ENCODE measurements at regions not wholly inside any gene's neighbourhood (a gene's known extent, or its start where the extent isn't known, plus 50 kb on each side); places are given as distances from the start of the nearest gene placed in this dataset.

- ChIA-PET CTCF (no interaction called here), POLR2A (no interaction called here)
- DNase-seq (ENCODE audit: low read depth, low spot score) (no peak), ATAC-seq (no peak)
- no peak overlapping the region for H3K27ac ChIP-seq (ENCODE audit: low read length)
- TF ChIP-seq, protein P1, sequence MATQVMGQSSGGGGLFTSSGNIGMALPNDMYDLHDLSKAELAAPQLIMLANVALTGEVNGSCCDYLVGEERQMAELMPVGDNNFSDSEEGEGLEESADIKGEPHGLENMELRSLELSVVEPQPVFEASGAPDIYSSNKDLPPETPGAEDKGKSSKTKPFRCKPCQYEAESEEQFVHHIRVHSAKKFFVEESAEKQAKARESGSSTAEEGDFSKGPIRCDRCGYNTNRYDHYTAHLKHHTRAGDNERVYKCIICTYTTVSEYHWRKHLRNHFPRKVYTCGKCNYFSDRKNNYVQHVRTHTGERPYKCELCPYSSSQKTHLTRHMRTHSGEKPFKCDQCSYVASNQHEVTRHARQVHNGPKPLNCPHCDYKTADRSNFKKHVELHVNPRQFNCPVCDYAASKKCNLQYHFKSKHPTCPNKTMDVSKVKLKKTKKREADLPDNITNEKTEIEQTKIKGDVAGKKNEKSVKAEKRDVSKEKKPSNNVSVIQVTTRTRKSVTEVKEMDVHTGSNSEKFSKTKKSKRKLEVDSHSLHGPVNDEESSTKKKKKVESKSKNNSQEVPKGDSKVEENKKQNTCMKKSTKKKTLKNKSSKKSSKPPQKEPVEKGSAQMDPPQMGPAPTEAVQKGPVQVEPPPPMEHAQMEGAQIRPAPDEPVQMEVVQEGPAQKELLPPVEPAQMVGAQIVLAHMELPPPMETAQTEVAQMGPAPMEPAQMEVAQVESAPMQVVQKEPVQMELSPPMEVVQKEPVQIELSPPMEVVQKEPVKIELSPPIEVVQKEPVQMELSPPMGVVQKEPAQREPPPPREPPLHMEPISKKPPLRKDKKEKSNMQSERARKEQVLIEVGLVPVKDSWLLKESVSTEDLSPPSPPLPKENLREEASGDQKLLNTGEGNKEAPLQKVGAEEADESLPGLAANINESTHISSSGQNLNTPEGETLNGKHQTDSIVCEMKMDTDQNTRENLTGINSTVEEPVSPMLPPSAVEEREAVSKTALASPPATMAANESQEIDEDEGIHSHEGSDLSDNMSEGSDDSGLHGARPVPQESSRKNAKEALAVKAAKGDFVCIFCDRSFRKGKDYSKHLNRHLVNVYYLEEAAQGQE (IDR thresholded peaks at IDR 0.05; ENCODE audit: insufficient read depth in 1 of 2, low read depth in 2 of 2, low read length in 1 of 2), result no peak
- TF ChIP-seq, protein P2, sequence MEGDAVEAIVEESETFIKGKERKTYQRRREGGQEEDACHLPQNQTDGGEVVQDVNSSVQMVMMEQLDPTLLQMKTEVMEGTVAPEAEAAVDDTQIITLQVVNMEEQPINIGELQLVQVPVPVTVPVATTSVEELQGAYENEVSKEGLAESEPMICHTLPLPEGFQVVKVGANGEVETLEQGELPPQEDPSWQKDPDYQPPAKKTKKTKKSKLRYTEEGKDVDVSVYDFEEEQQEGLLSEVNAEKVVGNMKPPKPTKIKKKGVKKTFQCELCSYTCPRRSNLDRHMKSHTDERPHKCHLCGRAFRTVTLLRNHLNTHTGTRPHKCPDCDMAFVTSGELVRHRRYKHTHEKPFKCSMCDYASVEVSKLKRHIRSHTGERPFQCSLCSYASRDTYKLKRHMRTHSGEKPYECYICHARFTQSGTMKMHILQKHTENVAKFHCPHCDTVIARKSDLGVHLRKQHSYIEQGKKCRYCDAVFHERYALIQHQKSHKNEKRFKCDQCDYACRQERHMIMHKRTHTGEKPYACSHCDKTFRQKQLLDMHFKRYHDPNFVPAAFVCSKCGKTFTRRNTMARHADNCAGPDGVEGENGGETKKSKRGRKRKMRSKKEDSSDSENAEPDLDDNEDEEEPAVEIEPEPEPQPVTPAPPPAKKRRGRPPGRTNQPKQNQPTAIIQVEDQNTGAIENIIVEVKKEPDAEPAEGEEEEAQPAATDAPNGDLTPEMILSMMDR (IDR thresholded peaks at IDR 0.05), result no peak
- TF ChIP-seq SIN3A (IDR thresholded peaks at IDR 0.05; ENCODE audit: borderline replicate concordance, insufficient read depth, low read depth, low read length) (no peak), POLR2AphosphoS5 (IDR thresholded peaks at IDR 0.05; ENCODE audit: low read depth, low read length) (no peak), TCF7L2 (IDR thresholded peaks at IDR 0.05; ENCODE audit: low read depth, low read length) (no peak)
- no peaks in the 10 kb centered on the region for H3K36me3 ChIP-seq (ENCODE audit: control insufficient read depth, insufficient read depth, low read length)
- 0 out of 2 replicates have a peak, but pooled peaks cover 2% of the 10 kb centered on the region for H3K27me3 ChIP-seq (ENCODE audit: control insufficient read depth, insufficient read depth, low read length)
- intact Hi-C loops (cut with micrococcal nuclease; ENCODE audit: unreplicated experiment), result no loop called here
- no peak overlapping the region for H3K4me3 ChIP-seq (ENCODE audit: low read depth in 2 of 2, low read length in 2 of 2)
- BruUV-seq (replicated peaks), result no TSS peak
- H3K4me1 ChIP-seq (ENCODE audit: control insufficient read depth, insufficient read depth, low read length), result no peaks in the 10 kb centered on the region
- H3K9me3 ChIP-seq (ENCODE audit: control insufficient read depth, insufficient read depth, low read depth, low read length), result no peaks in the 10 kb centered on the region
- in situ Hi-C loops (cut with HindIII; ENCODE audit: low pct_unique_long_range_greater_than_20kb, low sequenced_read_pairs), result no loop called here
Measured at GRCh38 chr15:38650936-38651327, 86.3 kb upstream of the RASGRP1 start.

- ChIA-PET CTCF (no interaction called here), POLR2A (no interaction called here)
- no peak for ATAC-seq
- TF ChIP-seq POLR2AphosphoS5 (IDR thresholded peaks at IDR 0.05; ENCODE audit: low read depth, low read length) (no peak), TCF7L2 (IDR thresholded peaks at IDR 0.05; ENCODE audit: low read depth, low read length) (no peak), SIN3A (IDR thresholded peaks at IDR 0.05; ENCODE audit: borderline replicate concordance, insufficient read depth, low read depth, low read length) (no peak)
- TF ChIP-seq, protein P2 (IDR thresholded peaks at IDR 0.05), result no peak
- TF ChIP-seq, protein P1 (IDR thresholded peaks at IDR 0.05; ENCODE audit: insufficient read depth in 1 of 2, low read depth in 2 of 2, low read length in 1 of 2), result no peak
- no peak overlapping the region for H3K27ac ChIP-seq (ENCODE audit: low read length)
- no peaks in the 10 kb centered on the region for H3K9me3 ChIP-seq (ENCODE audit: control insufficient read depth, insufficient read depth, low read depth, low read length)
- in situ Hi-C loops (cut with HindIII; ENCODE audit: low pct_unique_long_range_greater_than_20kb, low sequenced_read_pairs) (no loop called here), intact Hi-C loops (cut with micrococcal nuclease; ENCODE audit: unreplicated experiment) (no loop called here)
- no peak for DNase-seq (ENCODE audit: low read depth, low spot score)
- no peaks in the 10 kb centered on the region for H3K4me1 ChIP-seq (ENCODE audit: control insufficient read depth, insufficient read depth, low read length)
- no peak overlapping the region for H3K4me3 ChIP-seq (ENCODE audit: low read depth in 2 of 2, low read length in 2 of 2)
- BruUV-seq (replicated peaks), result no TSS peak
- 0 out of 2 replicates have a peak, but pooled peaks cover 2% of the 10 kb centered on the region for H3K27me3 ChIP-seq (ENCODE audit: control insufficient read depth, insufficient read depth, low read length)
- H3K36me3 ChIP-seq (ENCODE audit: control insufficient read depth, insufficient read depth, low read length), result no peaks in the 10 kb centered on the region
Measured at GRCh38 chr15:38651328-38652038, 86.9 kb upstream of the RASGRP1 start.

Measured in Panc1 (cell line).